Psoas muscle (tissue), 7 donors: ENCODE measurements at regions not wholly inside any gene's neighbourhood (a gene's known extent, or its start where the extent isn't known, plus 50 kb on each side); places are given as distances from the start of the nearest gene placed in this dataset.

Source experiments
- ATAC-seq, 4 donors: fragments of 200-7000 bp; cut with Tn5 transposase; one replicate each; pipeline ENCODE4 v1.9.1; 2020; ENCODE audit warnings: moderate library complexity in 3 of 4, mild to moderate bottlenecking in 2 of 4
- DNase-seq, 2 donors: peaks; one replicate each; pipeline ENCODE4 v3.0.0-alpha.2; 2020
- H3K27ac ChIP-seq: fragments of 200-600 bp; one replicate; pipeline ENCODE4 v1.8.0; 2022
- H3K27me3 ChIP-seq, 3 donors: fragments of 200-600 bp in 1 of 3; one replicate each; pipeline versions ENCODE4 v1.6.1 to v1.8.0; 2013 to 2022; ENCODE audit warnings: low read length in 2 of 3, mild to moderate bottlenecking in 2 of 3, moderate library complexity in 1 of 3; ENCODE audit not compliant: insufficient read depth in 3 of 3
- H3K36me3 ChIP-seq, 2 donors: fragments of 200-600 bp in 1 of 2; one replicate each; pipeline versions ENCODE4 v1.6.1 to v1.8.0; 2013 to 2022; ENCODE audit warnings: low read depth in 1 of 2, mild to moderate bottlenecking in 1 of 2, moderate library complexity in 1 of 2; ENCODE audit not compliant: insufficient read depth in 1 of 2
- H3K4me1 ChIP-seq: fragments of 200-600 bp; one replicate; pipeline ENCODE4 v1.8.0; 2022
- H3K4me3 ChIP-seq: fragments of 200-600 bp; one replicate; pipeline ENCODE4 v1.8.0; 2022; ENCODE audit warnings: mild to moderate bottlenecking
- H3K9me3 ChIP-seq: fragments of 200-600 bp; one replicate; pipeline ENCODE4 v1.8.0; 2022
- CTCF ChIP-seq: fragments of 200-600 bp; IDR thresholded peaks from one replicate; pipeline ENCODE4 v1.8.0; 2022; ENCODE audit warnings: antibody characterized with exemption
- WGBS, 3 donors: extraction: QIAGEN DNeasy Blood & Tissue Kit; methylation state at CpG; one replicate each; pipeline versions ENCODE4 v1.1.6 to v1.1.7; 2013; 5-methylcytosine and 5-hydroxymethylcytosine counted together
- intact Hi-C, 2 donors: fragments of 100-400 bp; cut with DNase I; formaldehyde crosslinking; loops; one replicate each; pipeline versions ENCODE4 v1.11.0 to v1.14.2; 2022
- donor health status: healthy with polysubstance abuse.
- donor health status: DM: no; HTN: no; CAD: no; lungs with moderate emphysema.
- donor health status: Bipolar disorder and iron deficiency.
- donor health status: healthy.
- donor health status: DM: yes; HTN: yes; CAD: no.
- donor health status: DM: no; HTN: no; CAD: no.
- donor health status: DM: yes; HTN: yes; CAD: no.

- no peak for TF ChIP-seq CTCF
- no peaks in the 10 kb centered on the region for H3K27me3 ChIP-seq
- intact Hi-C loops, result no loop called here
- ATAC-seq (no peak), DNase-seq (no peak)
- H3K27ac ChIP-seq, result no peak overlapping the region
- no peaks in the 10 kb centered on the region for H3K36me3 ChIP-seq
- no peaks in the 10 kb centered on the region for H3K9me3 ChIP-seq
- WGBS, 3 donors, result 83 to 91% (median 87%) methylated on average over 3 of the region's 3 CpGs
- no peak overlapping the region for H3K4me3 ChIP-seq
- no peaks in the 10 kb centered on the region for H3K4me1 ChIP-seq
Measured at GRCh38 chr1:186572509-186572908, 107.7 kb downstream of the PTGS2 start.

GRCh38 chr1:186571771-186572170, 108.5 kb downstream of the PTGS2 start:
- Histone ChIP-seq H3K9me3 (no peaks in the 10 kb centered on the region), H3K27ac (no peak overlapping the region), H3K36me3 (no peaks in the 10 kb centered on the region), H3K4me1 (no peaks in the 10 kb centered on the region), H3K27me3 (no peaks in the 10 kb centered on the region), H3K4me3 (no peak overlapping the region)
- no peak for DNase-seq
- intact Hi-C loops, result no loop called here
- ATAC-seq, result no peak
- TF ChIP-seq CTCF, result no peak

- DNase-seq, result no peak
Measured at GRCh38 chr1:186569856-186570255, 108.9 kb upstream of the PDC start.

GRCh38 chr1:186568221-186568620, 107.3 kb upstream of the PDC start:
- intact Hi-C loops, result no loop called here
- H3K27ac ChIP-seq, result no peak overlapping the region
- H3K4me1 ChIP-seq, result no peaks in the 10 kb centered on the region
- 15 to 27% (median 20%) methylated on average over 2 of the region's 2 CpGs for WGBS, 3 donors
- no peaks in the 10 kb centered on the region for H3K36me3 ChIP-seq
- no peak overlapping the region for H3K4me3 ChIP-seq
- H3K9me3 ChIP-seq, result no peaks in the 10 kb centered on the region
- DNase-seq, result no peak
- TF ChIP-seq CTCF, result no peak
- H3K27me3 ChIP-seq, result no peaks in the 10 kb centered on the region
- ATAC-seq, result no peak

More at GRCh38 chr1:186569856-186570255, 108.9 kb upstream of the PDC start:
- no peak for ATAC-seq
- no peaks in the 10 kb centered on the region for H3K36me3 ChIP-seq
- H3K27ac ChIP-seq, result no peak overlapping the region
- H3K9me3 ChIP-seq, result no peaks in the 10 kb centered on the region
- H3K4me1 ChIP-seq, result no peaks in the 10 kb centered on the region
- TF ChIP-seq CTCF, result no peak
- no peaks in the 10 kb centered on the region for H3K27me3 ChIP-seq
- no peak overlapping the region for H3K4me3 ChIP-seq
- intact Hi-C loops, result no loop called here

GRCh38 chr1:186566140-186566855, 105.4 kb upstream of the PDC start:
- Histone ChIP-seq H3K27me3 (no peaks in the 10 kb centered on the region), H3K36me3 (no peaks in the 10 kb centered on the region), H3K27ac (no peak overlapping the region), H3K9me3 (no peaks in the 10 kb centered on the region), H3K4me3 (no peak overlapping the region), H3K4me1 (no peaks in the 10 kb centered on the region)
- ATAC-seq (no peak), DNase-seq (no peak)
- no peak for TF ChIP-seq CTCF
- intact Hi-C loops, result no loop called here
- WGBS, 3 donors, result 45 to 50% (median 47%) methylated on average over 3 of the region's 3 CpGs
